ENCODE measurements at regions not wholly inside any gene's neighbourhood (a gene's known extent, or its start where the extent isn't known, plus 50 kb on each side); places are given as distances from the start of the nearest gene placed in this dataset.

DNA sequence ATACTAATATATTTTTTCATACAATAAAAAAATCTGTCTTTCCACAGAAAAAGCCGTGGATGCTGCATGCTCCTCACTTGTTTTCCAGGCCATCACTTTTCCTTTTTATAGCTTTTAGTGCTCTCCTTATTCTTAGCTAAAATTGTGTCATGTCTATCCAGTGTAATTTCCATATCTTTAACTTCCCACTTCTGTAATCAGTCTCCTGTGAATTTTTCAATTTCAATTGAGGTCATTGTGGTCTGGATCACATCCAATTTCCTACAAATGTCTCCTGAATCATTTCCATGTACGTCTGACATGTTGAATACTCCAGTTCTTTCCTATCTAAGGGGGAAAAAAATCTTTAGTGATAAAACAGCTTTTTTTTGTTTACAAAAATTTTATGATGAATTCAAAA is 838.2 kb upstream of the B3GALT2 start:
- Histone ChIP-seq H3K9me1 (ENCODE audit: control insufficient read depth, insufficient read depth, low read length) (no peaks in the 10 kb centered on the region), H3K36me3 (ENCODE audit: control insufficient read depth, insufficient read depth, low read length) (no peaks in the 10 kb centered on the region), H3K9ac (ENCODE audit: insufficient read depth in 1 of 2, low read depth in 2 of 2, low read length in 2 of 2) (no peak overlapping the region), H3K4me1 (replicated peaks in 1 of 2; ENCODE audit: control insufficient read depth in 2 of 2, insufficient read depth in 2 of 2, low read length in 2 of 2) (no peaks in the 10 kb centered on the region), H3K27me3 (ENCODE audit: control insufficient read depth in 2 of 2, insufficient read depth in 2 of 2, low read length in 2 of 2) (no peaks in the 10 kb centered on the region), H4K20me1 (replicated peaks; ENCODE audit: control insufficient read depth, insufficient read depth, low read length) (no peaks in the 10 kb centered on the region), H3K4me3 (no peak overlapping the region), H3K27ac (ENCODE audit: extremely low read depth, low read depth, low read length) (no peak overlapping the region), H3K9me3 (replicated peaks; ENCODE audit: control insufficient read depth, insufficient read depth, low read depth, low read length) (peaks cover 3% of the 10 kb centered on the region; the same call in 1 of the 2 replicates), H3K79me2 (ENCODE audit: control insufficient read depth, insufficient read depth, low read length) (no peaks in the 10 kb centered on the region), H3K4me2 (ENCODE audit: insufficient read depth, low read length) (no peak overlapping the region), H2AFZ (ENCODE audit: low read depth, low read length) (no peak overlapping the region)
- in situ Hi-C loops (cut with MboI) = no loop called here
- DNase-seq (ENCODE audit: extremely low read depth in 1 of 4, low spot score in 3 of 4) (no peak), FAIRE-seq (no peak), ATAC-seq (no peak)
- ChIA-PET CTCF (ENCODE audit: low intra/inter-chr PET ratio) (no interaction called here), POLR2A (no interaction called here)
- BruUV-seq (replicated peaks) = no TSS peak
- intact Hi-C loops (cut with micrococcal nuclease) = no loop called here
- WGBS (ENCODE audit: insufficient coverage, low coverage, missing lambda C conversion rate) = 0% methylated on average over 2 of the region's 2 CpGs
- TF ChIP-seq TEAD1 (CRISPR knock-in tag; IDR thresholded peaks at IDR 0.05) = no peak
- TF ChIP-seq, protein P1, sequence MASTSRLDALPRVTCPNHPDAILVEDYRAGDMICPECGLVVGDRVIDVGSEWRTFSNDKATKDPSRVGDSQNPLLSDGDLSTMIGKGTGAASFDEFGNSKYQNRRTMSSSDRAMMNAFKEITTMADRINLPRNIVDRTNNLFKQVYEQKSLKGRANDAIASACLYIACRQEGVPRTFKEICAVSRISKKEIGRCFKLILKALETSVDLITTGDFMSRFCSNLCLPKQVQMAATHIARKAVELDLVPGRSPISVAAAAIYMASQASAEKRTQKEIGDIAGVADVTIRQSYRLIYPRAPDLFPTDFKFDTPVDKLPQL (IDR thresholded peaks at IDR 0.05; ENCODE audit: extremely low read depth, insufficient read length) = no peak
- TF ChIP-seq MAFK (IDR thresholded peaks at IDR 0.05; ENCODE audit: low read length) = no peak
- no peak for TF ChIP-seq BCLAF1 (IDR thresholded peaks at IDR 0.05; ENCODE audit: borderline replicate concordance in 1 of 2, control insufficient read depth in 1 of 2, low read depth in 2 of 2, low read length in 1 of 2)

All from K562 (cell line).